Liver (tissue), 8 donors: ENCODE measurements at regions not wholly inside any gene's neighbourhood (a gene's known extent, or its start where the extent isn't known, plus 50 kb on each side); places are given as distances from the start of the nearest gene placed in this dataset.
A peak's percentile ranks its signal among the peaks of the same experiment; 100 is the strongest.

Source experiments
- DNase-seq: peaks from one replicate; pipeline ENCODE4 v3.0.0-alpha.2; 2017; ENCODE audit warnings: low spot score
- H3K27ac ChIP-seq, 2 donors: one replicate each; pipeline ENCODE4 v1.7.0; 2013; ENCODE audit warnings: inconsistent platforms in 2 of 2, low read length in 2 of 2, control low read depth in 1 of 2, low read depth in 1 of 2, mild to moderate bottlenecking in 1 of 2
- H3K27me3 ChIP-seq, 4 donors: one replicate each; pipeline versions ENCODE4 v1.6.1 to v1.7.0; 2013; ENCODE audit warnings: low read length in 3 of 4, inconsistent platforms in 1 of 4, mild to moderate bottlenecking in 1 of 4, moderate library complexity in 1 of 4; ENCODE audit not compliant: control insufficient read depth in 4 of 4, insufficient read depth in 4 of 4
- H3K36me3 ChIP-seq, 4 donors: one replicate each; pipeline versions ENCODE4 v1.6.1 to v1.7.0; 2013; ENCODE audit warnings: low read length in 3 of 4, mild to moderate bottlenecking in 3 of 4, low read depth in 1 of 4, moderate library complexity in 1 of 4; ENCODE audit not compliant: control insufficient read depth in 4 of 4, insufficient read depth in 3 of 4
- H3K4me1 ChIP-seq, 4 donors: one replicate each; pipeline versions ENCODE4 v1.6.1 to v1.7.0; 2013; ENCODE audit warnings: low read length in 3 of 4, mild to moderate bottlenecking in 3 of 4, moderate library complexity in 1 of 4; ENCODE audit not compliant: control insufficient read depth in 4 of 4, insufficient read depth in 4 of 4
- H3K4me3 ChIP-seq, 3 donors: one replicate each; pipeline versions ENCODE4 v1.6.1 to v1.7.0; 2013; ENCODE audit warnings: low read length in 3 of 3, control low read depth in 1 of 3, low read depth in 1 of 3, mild to moderate bottlenecking in 1 of 3
- H3K9ac ChIP-seq, 2 donors: one replicate each; pipeline ENCODE4 v1.7.0; 2013; ENCODE audit warnings: low read length in 2 of 2, mild to moderate bottlenecking in 2 of 2, moderate library complexity in 2 of 2, control low read depth in 1 of 2, low read depth in 1 of 2
- H3K9me3 ChIP-seq, 4 donors: one replicate each; pipeline versions ENCODE4 v1.6.1 to v1.7.0; 2013; ENCODE audit warnings: low read length in 3 of 4; ENCODE audit not compliant: control insufficient read depth in 4 of 4
- ATF3 ChIP-seq: IDR thresholded peaks from 2 replicates; pipeline ENCODE4 v1.6.1; 2016; ENCODE audit warnings: antibody characterized with exemption
- CTCF ChIP-seq: fragments of 150-350 bp; IDR thresholded peaks from 2 replicates; pipeline ENCODE4 v1.5.1; 2017; ENCODE audit warnings: improper control_type of control experiment, low read depth, low read length; ENCODE audit not compliant: missing input control
- EGR1 ChIP-seq, 2 donors: IDR thresholded peaks; 2 replicates each; pipeline ENCODE4 v1.6.1; 2016 to 2018; ENCODE audit warnings: antibody characterized with exemption in 2 of 2, low read depth in 2 of 2
- FOXA2 ChIP-seq: IDR thresholded peaks from 2 replicates; pipeline ENCODE4 v1.6.1; 2016; ENCODE audit warnings: antibody characterized with exemption
- GABPA ChIP-seq, 2 donors: IDR thresholded peaks in 1 of 2; conservative IDR thresholded peaks in 1 of 2; 2 replicates each; pipeline ENCODE4 v1.6.1; 2016; ENCODE audit warnings: antibody characterized with exemption in 2 of 2, mild to moderate bottlenecking in 1 of 2, moderate library complexity in 1 of 2
- HNF4A ChIP-seq, 2 donors: conservative IDR thresholded peaks; 2 replicates each; pipeline ENCODE4 v1.6.1; 2016; ENCODE audit warnings: antibody characterized with exemption in 2 of 2, mild to moderate bottlenecking in 2 of 2
- HNF4G ChIP-seq: IDR thresholded peaks from 2 replicates; pipeline ENCODE4 v1.6.1; 2016; ENCODE audit warnings: antibody characterized with exemption
- MAX ChIP-seq: IDR thresholded peaks from 2 replicates; pipeline ENCODE4 v1.6.1; 2016; ENCODE audit warnings: antibody characterized with exemption
- SP1 ChIP-seq: IDR thresholded peaks from 2 replicates; pipeline ENCODE4 v1.6.1; 2018; ENCODE audit warnings: antibody characterized with exemption, mild to moderate bottlenecking
- YY1 ChIP-seq: IDR thresholded peaks from 2 replicates; pipeline ENCODE4 v1.6.1; 2016; ENCODE audit warnings: antibody characterized with exemption, mild to moderate bottlenecking
- ZBTB33 ChIP-seq: IDR thresholded peaks from 2 replicates; pipeline ENCODE4 v1.6.1; 2016; ENCODE audit warnings: antibody characterized with exemption
- WGBS: extraction: QIAGEN DNeasy Blood & Tissue Kit; methylation state at CpG from one replicate; pipeline ENCODE4 v1.1.7; 2013; 5-methylcytosine and 5-hydroxymethylcytosine counted together
- TF ChIP-seq, protein P1 (sequence below): IDR thresholded peaks from 2 replicates; pipeline ENCODE4 v1.6.1; 2016; ENCODE audit warnings: antibody characterized with exemption, mild to moderate bottlenecking
- donor health status: healthy.
- donor health status: healthy.
- donor health status: healthy.
- donor health status: healthy.
- donor health status: healthy.

DNA sequence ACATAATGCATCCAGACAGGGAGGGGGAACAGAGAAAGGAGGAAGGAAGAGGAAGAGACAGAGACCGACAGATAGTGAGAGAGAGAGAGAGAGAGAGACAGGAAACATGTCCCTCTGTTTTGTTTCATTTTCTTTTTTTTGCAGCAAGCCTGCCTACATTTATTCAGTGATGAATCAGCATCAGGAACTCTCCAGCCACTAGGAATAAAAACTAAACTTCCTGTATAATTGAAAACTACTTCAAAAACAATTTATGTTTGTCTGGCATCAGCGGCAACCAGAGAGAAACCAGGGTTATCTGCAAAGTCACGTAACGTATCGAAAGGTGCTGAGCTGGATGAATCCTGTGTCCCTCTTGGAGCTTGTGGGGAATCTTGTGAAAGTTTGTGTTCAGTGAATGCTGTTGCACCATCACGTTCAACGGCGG is 148.6 kb upstream of the SOX21 start:
- Histone ChIP-seq H3K36me3 (no peaks in the 10 kb centered on the region), H3K9ac (no peak overlapping the region), H3K27me3 (no peaks in the 10 kb centered on the region), H3K27ac (no peak overlapping the region), H3K9me3 (no peaks in the 10 kb centered on the region), H3K4me3 (peak overlapping the region; percentile 1 to 24 (median 6)), H3K4me1 (peaks cover 0 to 9% (median 0%) of the 10 kb centered on the region in 4 donors)
- TF ChIP-seq CTCF, result no peak
- TF ChIP-seq MAX, result no peak
- no peak for TF ChIP-seq GABPA (IDR thresholded peaks at IDR 0.05 in 1 of 2, conservative IDR thresholded peaks at IDR 0.05 in 1 of 2)
- TF ChIP-seq, protein P1, sequence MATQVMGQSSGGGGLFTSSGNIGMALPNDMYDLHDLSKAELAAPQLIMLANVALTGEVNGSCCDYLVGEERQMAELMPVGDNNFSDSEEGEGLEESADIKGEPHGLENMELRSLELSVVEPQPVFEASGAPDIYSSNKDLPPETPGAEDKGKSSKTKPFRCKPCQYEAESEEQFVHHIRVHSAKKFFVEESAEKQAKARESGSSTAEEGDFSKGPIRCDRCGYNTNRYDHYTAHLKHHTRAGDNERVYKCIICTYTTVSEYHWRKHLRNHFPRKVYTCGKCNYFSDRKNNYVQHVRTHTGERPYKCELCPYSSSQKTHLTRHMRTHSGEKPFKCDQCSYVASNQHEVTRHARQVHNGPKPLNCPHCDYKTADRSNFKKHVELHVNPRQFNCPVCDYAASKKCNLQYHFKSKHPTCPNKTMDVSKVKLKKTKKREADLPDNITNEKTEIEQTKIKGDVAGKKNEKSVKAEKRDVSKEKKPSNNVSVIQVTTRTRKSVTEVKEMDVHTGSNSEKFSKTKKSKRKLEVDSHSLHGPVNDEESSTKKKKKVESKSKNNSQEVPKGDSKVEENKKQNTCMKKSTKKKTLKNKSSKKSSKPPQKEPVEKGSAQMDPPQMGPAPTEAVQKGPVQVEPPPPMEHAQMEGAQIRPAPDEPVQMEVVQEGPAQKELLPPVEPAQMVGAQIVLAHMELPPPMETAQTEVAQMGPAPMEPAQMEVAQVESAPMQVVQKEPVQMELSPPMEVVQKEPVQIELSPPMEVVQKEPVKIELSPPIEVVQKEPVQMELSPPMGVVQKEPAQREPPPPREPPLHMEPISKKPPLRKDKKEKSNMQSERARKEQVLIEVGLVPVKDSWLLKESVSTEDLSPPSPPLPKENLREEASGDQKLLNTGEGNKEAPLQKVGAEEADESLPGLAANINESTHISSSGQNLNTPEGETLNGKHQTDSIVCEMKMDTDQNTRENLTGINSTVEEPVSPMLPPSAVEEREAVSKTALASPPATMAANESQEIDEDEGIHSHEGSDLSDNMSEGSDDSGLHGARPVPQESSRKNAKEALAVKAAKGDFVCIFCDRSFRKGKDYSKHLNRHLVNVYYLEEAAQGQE, result no peak
- TF ChIP-seq HNF4A (conservative IDR thresholded peaks at IDR 0.05), result no peak
- TF ChIP-seq ZBTB33, result no peak
- TF ChIP-seq ATF3, result no peak
- TF ChIP-seq SP1, result no peak
- no peak for TF ChIP-seq HNF4G
- no peak for TF ChIP-seq FOXA2
- DNase-seq, result no peak
- WGBS, result 42% methylated on average over 8 of the region's 8 CpGs

DNA sequence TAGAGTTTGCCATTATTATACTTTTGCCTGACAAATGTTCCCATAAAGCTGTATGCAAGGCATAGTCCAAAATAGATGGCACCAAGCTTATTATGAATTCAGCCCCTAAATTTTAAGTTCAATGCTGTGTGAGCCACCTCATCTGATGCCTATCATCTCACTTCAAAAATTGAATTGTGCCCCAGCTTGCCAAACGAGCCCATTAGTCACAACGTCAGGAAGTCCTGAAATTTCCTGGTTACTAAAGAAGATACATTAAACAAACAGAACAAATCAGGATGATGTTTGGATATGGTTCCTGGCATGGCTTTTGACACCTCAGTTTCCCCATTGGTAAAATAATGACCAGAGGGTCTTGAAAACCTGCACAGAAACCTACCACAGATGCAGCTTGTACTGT is 147.5 kb upstream of the SOX21 start:
- no peak for DNase-seq
- H3K4me3 ChIP-seq, result no peak overlapping the region
- H3K9ac ChIP-seq, result no peak overlapping the region
- H3K27me3 ChIP-seq, result no peaks in the 10 kb centered on the region
- no peak overlapping the region for H3K27ac ChIP-seq
- H3K9me3 ChIP-seq, result no peaks in the 10 kb centered on the region
- 59% methylated on average over 2 of the region's 2 CpGs for WGBS
- H3K4me1 ChIP-seq, result peaks cover 0 to 9% (median 0%) of the 10 kb centered on the region in 4 donors
- H3K36me3 ChIP-seq, result no peaks in the 10 kb centered on the region
- no peak for TF ChIP-seq EGR1 (IDR thresholded peaks at IDR 0.05; ENCODE audit: low read depth in 2 of 2)
- no peak for TF ChIP-seq HNF4G
- no peak for TF ChIP-seq MAX
- no peak for TF ChIP-seq GABPA (IDR thresholded peaks at IDR 0.05 in 1 of 2, conservative IDR thresholded peaks at IDR 0.05 in 1 of 2)
- no peak for TF ChIP-seq ATF3
- TF ChIP-seq, protein P1, result no peak
- no peak for TF ChIP-seq ZBTB33
- no peak for TF ChIP-seq HNF4A (conservative IDR thresholded peaks at IDR 0.05)
- TF ChIP-seq SP1, result no peak
- no peak for TF ChIP-seq CTCF
- TF ChIP-seq YY1, result no peak
